ENCODE measurements at regions not wholly inside any gene's neighbourhood (a gene's known extent, or its start where the extent isn't known, plus 50 kb on each side); places are given as distances from the start of the nearest gene placed in this dataset.

DNA sequence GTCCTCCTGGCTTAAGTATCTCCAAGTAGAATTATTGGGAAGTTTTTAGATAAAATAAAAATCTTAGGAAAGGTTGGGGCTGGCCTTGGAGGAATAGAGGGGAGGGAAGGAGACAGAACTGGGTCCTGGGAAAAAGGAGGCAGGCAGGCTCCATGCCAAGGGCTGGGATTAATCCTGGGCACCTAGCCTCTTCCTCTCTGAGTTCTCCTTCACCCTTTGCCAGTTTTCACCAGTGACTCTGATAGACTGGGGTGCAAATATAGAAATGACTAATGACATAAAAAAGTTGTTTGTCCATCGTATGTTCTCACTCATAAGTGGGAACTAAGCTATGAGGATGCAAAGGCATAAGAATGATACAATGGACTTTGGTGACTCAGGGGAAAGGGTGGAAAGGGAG is 81.9 kb downstream of the RMI1 start:
- TF ChIP-seq, protein P1, sequence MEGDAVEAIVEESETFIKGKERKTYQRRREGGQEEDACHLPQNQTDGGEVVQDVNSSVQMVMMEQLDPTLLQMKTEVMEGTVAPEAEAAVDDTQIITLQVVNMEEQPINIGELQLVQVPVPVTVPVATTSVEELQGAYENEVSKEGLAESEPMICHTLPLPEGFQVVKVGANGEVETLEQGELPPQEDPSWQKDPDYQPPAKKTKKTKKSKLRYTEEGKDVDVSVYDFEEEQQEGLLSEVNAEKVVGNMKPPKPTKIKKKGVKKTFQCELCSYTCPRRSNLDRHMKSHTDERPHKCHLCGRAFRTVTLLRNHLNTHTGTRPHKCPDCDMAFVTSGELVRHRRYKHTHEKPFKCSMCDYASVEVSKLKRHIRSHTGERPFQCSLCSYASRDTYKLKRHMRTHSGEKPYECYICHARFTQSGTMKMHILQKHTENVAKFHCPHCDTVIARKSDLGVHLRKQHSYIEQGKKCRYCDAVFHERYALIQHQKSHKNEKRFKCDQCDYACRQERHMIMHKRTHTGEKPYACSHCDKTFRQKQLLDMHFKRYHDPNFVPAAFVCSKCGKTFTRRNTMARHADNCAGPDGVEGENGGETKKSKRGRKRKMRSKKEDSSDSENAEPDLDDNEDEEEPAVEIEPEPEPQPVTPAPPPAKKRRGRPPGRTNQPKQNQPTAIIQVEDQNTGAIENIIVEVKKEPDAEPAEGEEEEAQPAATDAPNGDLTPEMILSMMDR (conservative IDR thresholded peaks at IDR 0.05; ENCODE audit: low read depth, low read length), result no peak
- no peak for TF ChIP-seq EZH2 (IDR thresholded peaks at IDR 0.05; ENCODE audit: low read length, unreplicated experiment)
